SU-DHL-6 (cell line): ENCODE measurements at regions not wholly inside any gene's neighbourhood (a gene's known extent, or its start where the extent isn't known, plus 50 kb on each side); places are given as distances from the start of the nearest gene placed in this dataset.

Experiments
- H2AFZ ChIP-seq: fragments of 200-600 bp; sonication (generic); 2 replicates; pipeline ENCODE4 v1.6.1; 2014; ENCODE audit warnings: low read depth, mild to moderate bottlenecking, moderate library complexity, mixed read lengths, antibody characterized with exemption, low read length; ENCODE audit not compliant: severe bottlenecking
- H3F3A ChIP-seq: fragments of 200-600 bp; shearing (Covaris generic); 2 replicates; pipeline ENCODE4 v1.6.0; 2016; ENCODE audit warnings: antibody characterized with exemption, mild to moderate bottlenecking; ENCODE audit not compliant: insufficient read depth
- H3K27ac ChIP-seq: fragments of 200-600 bp; sonication (generic); 2 replicates; pipeline ENCODE4 v1.5.1; 2016; ENCODE audit warnings: low read depth, mild to moderate bottlenecking, low read length, moderate library complexity, mixed read lengths
- H3K27me3 ChIP-seq: fragments of 200-600 bp; sonication (generic), shearing (Covaris generic); 2 replicates; pipeline ENCODE4 v1.6.0; 2014; ENCODE audit warnings: mild to moderate bottlenecking, low read length
- H3K36me3 ChIP-seq: fragments of 200-600 bp; sonication (generic); 2 replicates; pipeline ENCODE4 v1.6.1; 2014; ENCODE audit warnings: mild to moderate bottlenecking, low read length, mixed read lengths
- H3K4me2 ChIP-seq: fragments of 300-600, 200-600 bp; shearing (Covaris generic), sonication (generic); 2 replicates; pipeline ENCODE4 v1.6.0; 2014; ENCODE audit warnings: low read length, low read depth, mild to moderate bottlenecking; ENCODE audit not compliant: poor library complexity, severe bottlenecking
- H3K4me3 ChIP-seq: fragments of 200-600 bp; sonication (generic); 2 replicates; pipeline ENCODE4 v1.5.1; 2014; ENCODE audit warnings: antibody characterized with exemption, low read length, mild to moderate bottlenecking, mixed read lengths; ENCODE audit not compliant: insufficient read depth, poor library complexity, severe bottlenecking
- H3K79me2 ChIP-seq: fragments of 200-600 bp; sonication (generic); 2 replicates; pipeline ENCODE4 v1.6.1; 2014; ENCODE audit warnings: mild to moderate bottlenecking, low read length, moderate library complexity; ENCODE audit not compliant: insufficient read depth
- H3K9ac ChIP-seq: fragments of 200-600 bp; sonication (generic); 2 replicates; pipeline ENCODE4 v1.7.0; 2014; ENCODE audit warnings: mild to moderate bottlenecking, low read length
- H3K9me2 ChIP-seq: fragments of 200-600 bp; sonication (generic); replicated peaks from 2 replicates; pipeline ENCODE4 v1.6.1; 2014; ENCODE audit warnings: low read length; ENCODE audit not compliant: insufficient read depth
- H3K9me3 ChIP-seq: fragments of 200-600 bp; sonication (generic); 2 replicates; pipeline ENCODE4 v1.6.1; 2014; ENCODE audit warnings: low read length, mixed read lengths; ENCODE audit not compliant: insufficient read depth
- H4K20me1 ChIP-seq: fragments of 200-600 bp; sonication (generic); 2 replicates; pipeline ENCODE4 v1.6.1; 2014; ENCODE audit warnings: low read depth, mild to moderate bottlenecking, antibody characterized with exemption, low read length, moderate library complexity, mixed read lengths
- EZH2phosphoT487 ChIP-seq: fragments of 200-600 bp; sonication (generic), shearing (Covaris generic); conservative IDR thresholded peaks from 2 replicates; pipeline ENCODE4 v1.6.1; 2018; ENCODE audit warnings: mild to moderate bottlenecking, antibody characterized with exemption, low read length, moderate library complexity, mixed read lengths
- TF ChIP-seq, protein P1 (sequence below): fragments of 200-600 bp; sonication (generic); IDR thresholded peaks from one replicate; pipeline ENCODE4 v1.5.1; 2017; ENCODE audit warnings: antibody characterized with exemption, mild to moderate bottlenecking, low read length, moderate library complexity; ENCODE audit not compliant: insufficient read depth, poor library complexity, severe bottlenecking

DNA sequence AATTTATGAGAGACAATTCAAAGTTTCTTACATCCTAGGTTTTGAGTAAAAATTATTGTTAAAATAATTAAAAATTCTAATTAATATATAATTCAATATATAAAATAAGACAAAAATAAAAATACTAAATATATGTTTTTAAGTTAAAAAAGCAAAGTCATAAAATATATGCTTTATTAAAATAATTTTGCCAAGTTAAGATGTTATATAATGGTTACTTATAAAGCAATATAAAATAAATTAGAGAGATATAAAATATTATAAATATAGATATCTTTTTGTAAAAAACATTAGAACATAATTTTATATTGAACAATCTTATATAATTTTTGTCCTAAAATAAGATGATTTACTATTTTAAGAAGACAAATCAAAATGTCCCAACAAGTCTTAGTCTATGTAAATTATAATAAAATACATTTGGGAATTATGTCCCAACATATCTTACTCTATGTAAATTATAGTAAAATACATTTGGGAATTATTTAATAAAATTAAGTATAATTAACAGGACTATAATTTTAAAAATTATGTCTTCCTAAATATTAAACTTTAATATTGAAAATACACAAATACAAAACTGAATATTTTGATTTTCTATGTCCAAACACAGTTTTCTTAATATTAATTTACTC lies 67.7 kb upstream of the TOP3B start:
- H3K4me3 ChIP-seq = no peak overlapping the region
- no peak overlapping the region for H3K9ac ChIP-seq
- no peaks in the 10 kb centered on the region for H3K79me2 ChIP-seq
- H2AFZ ChIP-seq = no peak overlapping the region
- H3K36me3 ChIP-seq = no peaks in the 10 kb centered on the region
- H4K20me1 ChIP-seq = no peaks in the 10 kb centered on the region
- H3K27ac ChIP-seq = no peak overlapping the region
- H3F3A ChIP-seq = peaks cover 21% of the 10 kb centered on the region; the same call in 1 of the 2 replicates
- no peak overlapping the region for H3K4me2 ChIP-seq
- H3K9me2 ChIP-seq = no peaks in the 10 kb centered on the region
- no peaks in the 10 kb centered on the region for H3K27me3 ChIP-seq
- H3K9me3 ChIP-seq = no peaks in the 10 kb centered on the region
- TF ChIP-seq, protein P1, sequence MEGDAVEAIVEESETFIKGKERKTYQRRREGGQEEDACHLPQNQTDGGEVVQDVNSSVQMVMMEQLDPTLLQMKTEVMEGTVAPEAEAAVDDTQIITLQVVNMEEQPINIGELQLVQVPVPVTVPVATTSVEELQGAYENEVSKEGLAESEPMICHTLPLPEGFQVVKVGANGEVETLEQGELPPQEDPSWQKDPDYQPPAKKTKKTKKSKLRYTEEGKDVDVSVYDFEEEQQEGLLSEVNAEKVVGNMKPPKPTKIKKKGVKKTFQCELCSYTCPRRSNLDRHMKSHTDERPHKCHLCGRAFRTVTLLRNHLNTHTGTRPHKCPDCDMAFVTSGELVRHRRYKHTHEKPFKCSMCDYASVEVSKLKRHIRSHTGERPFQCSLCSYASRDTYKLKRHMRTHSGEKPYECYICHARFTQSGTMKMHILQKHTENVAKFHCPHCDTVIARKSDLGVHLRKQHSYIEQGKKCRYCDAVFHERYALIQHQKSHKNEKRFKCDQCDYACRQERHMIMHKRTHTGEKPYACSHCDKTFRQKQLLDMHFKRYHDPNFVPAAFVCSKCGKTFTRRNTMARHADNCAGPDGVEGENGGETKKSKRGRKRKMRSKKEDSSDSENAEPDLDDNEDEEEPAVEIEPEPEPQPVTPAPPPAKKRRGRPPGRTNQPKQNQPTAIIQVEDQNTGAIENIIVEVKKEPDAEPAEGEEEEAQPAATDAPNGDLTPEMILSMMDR = no peak
- no peak for TF ChIP-seq EZH2phosphoT487

DNA sequence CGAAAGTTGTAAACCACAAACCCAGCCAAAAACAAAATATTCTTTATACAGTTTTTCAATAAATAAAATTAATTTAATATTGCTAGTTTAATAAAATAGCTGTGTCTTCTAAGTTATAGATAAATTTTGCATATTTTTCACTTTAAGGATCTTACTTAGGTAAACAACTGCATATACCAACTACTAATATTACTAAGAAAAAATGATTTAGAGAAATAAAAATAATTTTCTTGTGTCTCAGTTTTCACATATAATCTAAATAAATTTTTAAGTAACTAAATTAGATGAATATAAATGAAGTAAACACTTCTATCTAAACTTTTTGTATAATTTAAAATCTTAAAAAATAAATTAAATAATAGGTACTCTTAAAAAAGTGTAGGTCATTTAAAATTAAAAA lies 67.1 kb upstream of the TOP3B start:
- H3K4me2 ChIP-seq = no peak overlapping the region
- no peak for TF ChIP-seq EZH2phosphoT487
- TF ChIP-seq, protein P1 = no peak
- H2AFZ ChIP-seq = no peak overlapping the region
- no peak overlapping the region for H3K9ac ChIP-seq
- H3K27me3 ChIP-seq = no peaks in the 10 kb centered on the region
- peaks cover 21% of the 10 kb centered on the region; the same call in 1 of the 2 replicates for H3F3A ChIP-seq
- no peaks in the 10 kb centered on the region for H3K9me3 ChIP-seq
- no peaks in the 10 kb centered on the region for H3K9me2 ChIP-seq
- H4K20me1 ChIP-seq = no peaks in the 10 kb centered on the region
- H3K36me3 ChIP-seq = no peaks in the 10 kb centered on the region
- H3K27ac ChIP-seq = no peak overlapping the region
- no peak overlapping the region for H3K4me3 ChIP-seq
- H3K79me2 ChIP-seq = peaks cover 5% of the 10 kb centered on the region; the same call in 1 of the 2 replicates

DNA sequence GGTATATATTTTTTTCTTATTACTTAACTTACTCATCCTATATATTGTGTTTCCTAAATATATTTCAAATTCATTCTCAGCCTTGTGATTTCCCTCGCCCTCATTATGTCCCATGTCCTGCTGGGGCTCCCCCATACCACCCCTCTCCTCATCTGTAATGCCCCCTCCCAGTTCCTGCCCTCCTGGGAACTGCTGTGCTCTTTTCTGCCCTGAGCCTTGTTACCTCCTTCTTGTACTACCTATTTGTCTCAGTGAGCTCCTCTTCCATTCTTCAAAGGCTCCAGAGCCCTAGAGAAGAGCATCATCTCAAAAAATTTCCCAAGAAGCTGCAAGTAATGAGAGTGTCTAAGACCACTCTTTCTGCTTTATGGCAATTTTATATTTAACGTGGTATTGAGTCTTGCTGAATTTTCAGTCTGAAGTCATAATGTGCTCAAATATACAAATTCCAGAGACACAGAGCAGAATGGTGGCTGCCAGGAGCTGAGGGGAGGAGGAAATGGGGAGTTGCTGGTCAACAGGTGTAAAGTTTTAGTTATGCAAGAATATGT lies 66.5 kb upstream of the TOP3B start:
- Histone ChIP-seq H3K79me2 (peaks cover 11% of the 10 kb centered on the region), H4K20me1 (no peaks in the 10 kb centered on the region), H2AFZ (peak overlapping the region; percentile 51), H3K27me3 (no peaks in the 10 kb centered on the region), H3F3A (peaks cover 21% of the 10 kb centered on the region; the same call in 1 of the 2 replicates), H3K9me3 (no peaks in the 10 kb centered on the region), H3K27ac (peak overlapping the region; percentile 50), H3K9me2 (no peaks in the 10 kb centered on the region), H3K4me2 (no peak overlapping the region), H3K9ac (no peak overlapping the region), H3K4me3 (no peak overlapping the region), H3K36me3 (no peaks in the 10 kb centered on the region)
- TF ChIP-seq, protein P1 = no peak
- no peak for TF ChIP-seq EZH2phosphoT487
